B cell (primary cell): ENCODE measurements at regions not wholly inside any gene's neighbourhood (a gene's known extent, or its start where the extent isn't known, plus 50 kb on each side); places are given as distances from the start of the nearest gene placed in this dataset.

ENCODE experiments used
- ATAC-seq: fragments of 200-7000 bp; cut with Tn5 transposase; one replicate; pipeline ENCODE4 v1.10.0; 2021; ENCODE audit warnings: low read depth, mild to moderate bottlenecking, moderate number of reproducible peaks, moderate library complexity
- CTCF ChIA-PET: fragments of 350-600 bp; sonication (Branson Sonifier 250); formaldehyde crosslinking; loops from one replicate; lab custom pipeline; 2021; ENCODE audit warnings: antibody characterized with exemption, inconsistent platforms; lab: Charles Lee
- POLR2A ChIA-PET: fragments of 350-600 bp; sonication (Branson Sonifier 250); formaldehyde crosslinking; loops from one replicate; lab custom pipeline; 2021; ENCODE audit warnings: antibody characterized with exemption; lab: Charles Lee
- DNase-seq: peaks from one replicate; pipeline ENCODE4 v3.0.0; 2013
- H2AFZ ChIP-seq: 2 replicates; pipeline ENCODE4 v1.6.1; 2012; ENCODE audit warnings: mild to moderate bottlenecking, low read depth, low read length; ENCODE audit not compliant: insufficient read depth, poor library complexity, severe bottlenecking
- H3K27ac ChIP-seq, 2 donors: 1 replicate in 1 of 2; 2 replicates in 1 of 2; pipeline ENCODE4 v1.5.1; 2012 to 2013; ENCODE audit warnings: low read length in 2 of 2, mild to moderate bottlenecking in 2 of 2, moderate library complexity in 1 of 2
- H3K27me3 ChIP-seq, 4 experiments: fragments of 200-600 bp in 1 of 4; sonication (generic) in 1 of 4; replicated peaks in 1 of 4; 1 replicate in 2 of 4; 2 replicates in 2 of 4; pipeline versions ENCODE4 v1.6.1 to v1.7.0; 2013 to 2016; ENCODE audit warnings: low read length in 3 of 4, mild to moderate bottlenecking in 2 of 4, mixed read lengths in 1 of 4, moderate library complexity in 1 of 4; ENCODE audit not compliant: insufficient read depth in 4 of 4, control insufficient read depth in 3 of 4; ENCODE audit errors: control extremely low read depth in 1 of 4
- H3K36me3 ChIP-seq, 2 experiments: replicated peaks in 1 of 2; 1 replicate in 1 of 2; 2 replicates in 1 of 2; pipeline versions ENCODE4 v1.6.1 to v1.7.1; 2013; ENCODE audit warnings: low read length in 1 of 2; ENCODE audit not compliant: insufficient read depth in 2 of 2, control insufficient read depth in 1 of 2; ENCODE audit errors: control extremely low read depth in 1 of 2, extremely low read depth in 1 of 2
- H3K4me1 ChIP-seq, 2 donors: fragments of 200-600 bp in 1 of 2; sonication (generic) in 1 of 2; 1 replicate in 1 of 2; 2 replicates in 1 of 2; pipeline versions ENCODE4 v1.5.1 to v1.6.1; 2013 to 2017; ENCODE audit warnings: low read length in 2 of 2; ENCODE audit not compliant: control insufficient read depth in 2 of 2, insufficient read depth in 2 of 2
- H3K4me2 ChIP-seq: replicated peaks from 2 replicates; pipeline ENCODE3; 2012; ENCODE audit warnings: mild to moderate bottlenecking, low read depth, low read length; ENCODE audit not compliant: poor library complexity, severe bottlenecking
- H3K4me3 ChIP-seq, 5 experiments: fragments of 200-600 bp in 1 of 5; sonication (generic) in 1 of 5; 1 replicate in 3 of 5; 2 replicates in 2 of 5; pipeline versions ENCODE4 v1.5.1 to v1.7.0; 2011 to 2016; ENCODE audit warnings: low read length in 4 of 5, mild to moderate bottlenecking in 4 of 5, low read depth in 2 of 5, control low read depth in 1 of 5, moderate library complexity in 1 of 5; ENCODE audit not compliant: insufficient read depth in 1 of 5; ENCODE audit errors: control extremely low read depth in 1 of 5, extremely low read depth in 1 of 5
- H3K79me2 ChIP-seq: fragments of 200-600 bp; sonication (generic); one replicate; pipeline ENCODE4 v1.6.0; 2016; ENCODE audit warnings: low read length; ENCODE audit not compliant: control insufficient read depth, insufficient read depth
- H3K9ac ChIP-seq: fragments of 200-600 bp; sonication (generic); 2 replicates; pipeline ENCODE4 v1.6.1; 2017; ENCODE audit warnings: mild to moderate bottlenecking, low read length, moderate library complexity
- H3K9me3 ChIP-seq, 3 donors: one replicate each; pipeline versions ENCODE4 v1.6.1 to v1.7.1; 2013; ENCODE audit warnings: low read length in 2 of 3; ENCODE audit not compliant: control insufficient read depth in 2 of 3, insufficient read depth in 1 of 3; ENCODE audit errors: control extremely low read depth in 1 of 3
- H4K20me1 ChIP-seq: 2 replicates; pipeline ENCODE4 v1.6.0; 2012; ENCODE audit warnings: mild to moderate bottlenecking, low read length; ENCODE audit not compliant: insufficient read depth, control insufficient read depth, poor library complexity, severe bottlenecking
- H3K27ac Mint-ChIP-seq: one replicate; pipeline ENCODE4 v1.8.0; 2021; ENCODE audit warnings: mixed read lengths
- H3K27me3 Mint-ChIP-seq: one replicate; pipeline ENCODE4 v1.8.0; 2021; ENCODE audit warnings: mixed read lengths
- H3K4me1 Mint-ChIP-seq: one replicate; pipeline ENCODE4 v1.8.0; 2021; ENCODE audit warnings: mixed read lengths
- H3K4me3 Mint-ChIP-seq: one replicate; pipeline ENCODE4 v1.8.0; 2021; ENCODE audit warnings: mixed read lengths
- H3K9me3 Mint-ChIP-seq: one replicate; pipeline ENCODE4 v1.8.0; 2022; ENCODE audit warnings: mixed read lengths; ENCODE audit not compliant: insufficient read depth
- EZH2 ChIP-seq: IDR thresholded peaks from 2 replicates; pipeline ENCODE4 v1.6.1; 2012; ENCODE audit warnings: borderline replicate concordance, low read depth, mild to moderate bottlenecking, moderate library complexity, low read length; ENCODE audit not compliant: insufficient read depth, poor library complexity, severe bottlenecking
- WGBS: methylation state at CpG from one replicate; pipeline ENCODE4 v1.1.5; 2013; ENCODE audit warnings: missing lambda C conversion rate; ENCODE audit not compliant: insufficient coverage; 5-methylcytosine and 5-hydroxymethylcytosine counted together
- intact Hi-C: fragments of 100-400 bp; cut with micrococcal nuclease; formaldehyde crosslinking; loops from one replicate; pipeline ENCODE4 v1.10.0; 2022
- TF ChIP-seq, protein P1 (sequence below): fragments of 200-600 bp; IDR thresholded peaks from one replicate; pipeline ENCODE4 v1.8.0; 2022; ENCODE audit warnings: antibody characterized with exemption, mild to moderate bottlenecking

DNA sequence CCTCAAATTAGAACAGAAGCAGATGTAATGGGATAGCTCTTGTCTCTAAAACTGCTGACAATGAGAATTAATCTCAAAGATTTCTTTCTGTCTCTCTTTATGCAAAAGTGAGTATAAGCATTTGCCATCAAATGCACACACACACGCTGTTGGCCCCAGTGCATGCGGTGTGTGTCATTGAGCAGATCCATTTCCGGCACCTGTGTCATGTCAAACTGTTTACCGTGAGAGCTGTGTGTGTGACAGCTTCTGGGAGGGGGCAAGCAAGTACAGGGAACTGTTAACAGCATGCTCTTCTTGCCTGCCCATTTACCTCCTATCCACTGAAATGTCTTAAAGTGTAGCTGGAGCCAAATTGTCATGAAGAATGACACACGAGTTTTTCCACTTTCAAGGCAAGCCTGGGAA, 297.9 kb upstream of the FAT4 start:
- DNase-seq = no peak
- Histone ChIP-seq H3K4me1 (no peaks in the 10 kb centered on the region), H4K20me1 (no peaks in the 10 kb centered on the region), H3K36me3 (no peaks in the 10 kb centered on the region), H3K27me3 (no peaks in the 10 kb centered on the region), H2AFZ (no peak overlapping the region), H3K4me2 (no peak overlapping the region), H3K4me3 (no peak overlapping the region), H3K79me2 (no peaks in the 10 kb centered on the region), H3K27ac (no peak overlapping the region), H3K9ac (no peak overlapping the region), H3K9me3 (peaks cover 0 to 2% (median 0%) of the 10 kb centered on the region in 3 donors)
- no peak for ATAC-seq
- WGBS = 100% methylated on average over 4 of the region's 5 CpGs
- Mint-ChIP-seq H3K27ac (no peak overlapping the region), H3K9me3 (peaks cover 3% of the 10 kb centered on the region), H3K4me3 (no peak overlapping the region), H3K4me1 (no peaks in the 10 kb centered on the region), H3K27me3 (no peaks in the 10 kb centered on the region)
- intact Hi-C loops = no loop called here
- ChIA-PET POLR2A (no interaction called here), CTCF (no interaction called here)
- TF ChIP-seq EZH2 = no peak
- TF ChIP-seq, protein P1, sequence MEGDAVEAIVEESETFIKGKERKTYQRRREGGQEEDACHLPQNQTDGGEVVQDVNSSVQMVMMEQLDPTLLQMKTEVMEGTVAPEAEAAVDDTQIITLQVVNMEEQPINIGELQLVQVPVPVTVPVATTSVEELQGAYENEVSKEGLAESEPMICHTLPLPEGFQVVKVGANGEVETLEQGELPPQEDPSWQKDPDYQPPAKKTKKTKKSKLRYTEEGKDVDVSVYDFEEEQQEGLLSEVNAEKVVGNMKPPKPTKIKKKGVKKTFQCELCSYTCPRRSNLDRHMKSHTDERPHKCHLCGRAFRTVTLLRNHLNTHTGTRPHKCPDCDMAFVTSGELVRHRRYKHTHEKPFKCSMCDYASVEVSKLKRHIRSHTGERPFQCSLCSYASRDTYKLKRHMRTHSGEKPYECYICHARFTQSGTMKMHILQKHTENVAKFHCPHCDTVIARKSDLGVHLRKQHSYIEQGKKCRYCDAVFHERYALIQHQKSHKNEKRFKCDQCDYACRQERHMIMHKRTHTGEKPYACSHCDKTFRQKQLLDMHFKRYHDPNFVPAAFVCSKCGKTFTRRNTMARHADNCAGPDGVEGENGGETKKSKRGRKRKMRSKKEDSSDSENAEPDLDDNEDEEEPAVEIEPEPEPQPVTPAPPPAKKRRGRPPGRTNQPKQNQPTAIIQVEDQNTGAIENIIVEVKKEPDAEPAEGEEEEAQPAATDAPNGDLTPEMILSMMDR = no peak

DNA sequence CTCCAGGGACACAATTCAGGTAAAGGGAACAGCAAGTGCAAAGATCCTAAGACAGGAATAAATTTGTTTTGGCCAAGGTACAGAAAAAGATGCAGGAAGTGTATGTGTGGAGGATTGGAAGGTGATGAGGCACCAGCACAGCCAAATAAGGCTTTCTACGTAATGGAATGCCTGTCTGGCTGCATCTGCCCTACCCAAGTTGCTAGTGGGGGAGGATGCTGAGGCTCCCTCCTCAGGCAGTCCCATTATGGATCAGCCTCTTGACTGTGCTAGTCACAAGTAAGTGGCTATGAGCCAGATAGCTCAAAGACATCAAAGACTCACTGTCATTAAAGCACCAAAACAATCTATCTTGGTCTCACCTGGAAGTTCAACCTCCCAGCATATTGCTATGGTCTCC, 300.9 kb upstream of the FAT4 start:
- ATAC-seq (no peak), DNase-seq (no peak)
- Histone ChIP-seq H3K4me2 (no peak overlapping the region), H4K20me1 (no peaks in the 10 kb centered on the region), H3K79me2 (no peaks in the 10 kb centered on the region), H3K4me1 (no peaks in the 10 kb centered on the region), H3K27me3 (no peaks in the 10 kb centered on the region), H3K36me3 (no peaks in the 10 kb centered on the region), H3K9me3 (no peaks in the 10 kb centered on the region), H3K4me3 (no peak overlapping the region), H3K9ac (no peak overlapping the region), H3K27ac (no peak overlapping the region), H2AFZ (no peak overlapping the region)
- Mint-ChIP-seq H3K27ac (no peak overlapping the region), H3K4me3 (no peak overlapping the region), H3K27me3 (no peaks in the 10 kb centered on the region), H3K9me3 (no peaks in the 10 kb centered on the region), H3K4me1 (no peaks in the 10 kb centered on the region)
- CTCF ChIA-PET = no interaction called here
- WGBS = 57% methylated on average over 1 of the region's 1 CpG
- no peak for TF ChIP-seq EZH2
- TF ChIP-seq, protein P1 = no peak
- POLR2A ChIA-PET = no interaction called here
- intact Hi-C loops = no loop called here
